Skin epidermis (tissue), 12 donors: ENCODE measurements at regions not wholly inside any gene's neighbourhood (a gene's known extent, or its start where the extent isn't known, plus 50 kb on each side); places are given as distances from the start of the nearest gene placed in this dataset.

Experiments used
- H3K27ac ChIP-seq, 21 experiments: fragments of 200-600 bp; sonication (generic) in 11 of 21; one replicate each; pipeline ENCODE4 v1.5.0; 2020; ENCODE audit warnings: mild to moderate bottlenecking in 3 of 21, inconsistent platforms in 2 of 21, moderate library complexity in 2 of 21
- H3K4me3 ChIP-seq, 7 experiments: fragments of 200-600 bp; sonication (generic) in 2 of 7; one replicate each; pipeline ENCODE4 v1.5.0; 2020; ENCODE audit warnings: inconsistent platforms in 2 of 7, mild to moderate bottlenecking in 2 of 7, moderate library complexity in 1 of 7

GRCh38 chr1:2865000-2865399, 63.5 kb upstream of the TTC34 start:
- Histone ChIP-seq H3K4me3 (no peak overlapping the region), H3K27ac (no peak overlapping the region)

DNA sequence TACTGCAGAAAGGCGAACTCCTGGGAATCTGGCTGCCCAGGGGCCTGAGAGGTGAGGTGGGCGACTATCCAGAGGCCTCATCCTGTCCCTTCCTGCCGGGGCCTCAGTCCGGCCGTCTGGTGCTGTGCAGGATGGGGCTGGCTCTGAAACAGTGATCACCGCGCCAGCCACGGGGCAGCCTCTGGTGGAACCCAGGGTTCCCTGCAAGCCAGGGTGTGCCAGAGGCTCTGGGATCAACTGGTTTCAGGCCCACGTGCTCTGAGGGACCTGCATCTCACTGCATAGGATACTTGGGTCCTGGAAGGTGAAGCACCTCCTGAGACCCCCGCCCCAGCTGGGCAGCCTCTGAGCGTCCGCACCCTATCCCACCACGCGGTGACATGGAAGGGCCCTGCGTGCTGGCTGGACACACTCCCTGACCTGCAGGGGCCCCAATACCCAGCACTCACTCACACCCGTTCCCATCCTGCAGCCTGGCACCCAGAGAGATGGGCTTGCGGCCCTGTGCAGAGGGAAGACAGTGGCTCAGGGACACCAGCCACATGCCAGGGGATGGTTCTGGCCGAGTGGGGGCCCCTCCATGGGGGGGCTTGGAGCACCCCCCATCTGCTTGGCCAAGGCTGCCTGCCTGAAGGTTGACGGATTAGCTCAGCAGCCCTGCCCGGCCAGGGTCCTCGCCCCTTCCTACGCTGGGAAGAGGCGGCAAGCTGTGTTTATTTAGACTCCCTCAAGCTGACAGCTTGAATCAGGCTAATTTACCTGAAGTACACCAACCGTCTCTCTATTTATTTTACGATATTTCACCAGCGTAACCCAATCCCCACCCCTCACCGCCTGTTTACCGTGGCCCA, 64.3 kb upstream of the TTC34 start:
- no peak overlapping the region for H3K27ac ChIP-seq
- H3K4me3 ChIP-seq, result no peak overlapping the region

- H3K27ac ChIP-seq, result no peak overlapping the region
- no peak overlapping the region for H3K4me3 ChIP-seq
Observed at GRCh38 chr1:2866422-2867086, 65.1 kb upstream of the TTC34 start.

DNA sequence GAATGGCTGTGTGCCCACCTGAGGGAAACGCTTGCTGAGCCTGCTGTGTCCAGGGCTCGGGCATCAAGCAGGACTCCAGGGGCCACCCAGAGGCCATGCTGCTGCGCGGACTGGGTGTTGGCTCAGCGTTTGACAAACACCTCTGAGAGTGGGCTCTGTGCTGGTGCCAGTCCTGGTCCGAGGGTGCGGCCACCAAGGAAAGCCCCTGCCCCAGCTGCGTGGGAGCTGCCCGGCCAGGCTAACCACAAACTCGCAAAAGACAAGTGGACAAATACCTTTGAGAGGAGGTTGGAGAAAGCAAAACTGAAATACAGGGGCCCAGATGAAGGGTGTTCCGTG, 65.6 kb upstream of the TTC34 start:
- no peak overlapping the region for H3K27ac ChIP-seq
- no peak overlapping the region for H3K4me3 ChIP-seq

GRCh38 chr1:2867861-2868260, 66.4 kb upstream of the TTC34 start:
- no peak overlapping the region for H3K4me3 ChIP-seq
- H3K27ac ChIP-seq, result no peak overlapping the region

DNA sequence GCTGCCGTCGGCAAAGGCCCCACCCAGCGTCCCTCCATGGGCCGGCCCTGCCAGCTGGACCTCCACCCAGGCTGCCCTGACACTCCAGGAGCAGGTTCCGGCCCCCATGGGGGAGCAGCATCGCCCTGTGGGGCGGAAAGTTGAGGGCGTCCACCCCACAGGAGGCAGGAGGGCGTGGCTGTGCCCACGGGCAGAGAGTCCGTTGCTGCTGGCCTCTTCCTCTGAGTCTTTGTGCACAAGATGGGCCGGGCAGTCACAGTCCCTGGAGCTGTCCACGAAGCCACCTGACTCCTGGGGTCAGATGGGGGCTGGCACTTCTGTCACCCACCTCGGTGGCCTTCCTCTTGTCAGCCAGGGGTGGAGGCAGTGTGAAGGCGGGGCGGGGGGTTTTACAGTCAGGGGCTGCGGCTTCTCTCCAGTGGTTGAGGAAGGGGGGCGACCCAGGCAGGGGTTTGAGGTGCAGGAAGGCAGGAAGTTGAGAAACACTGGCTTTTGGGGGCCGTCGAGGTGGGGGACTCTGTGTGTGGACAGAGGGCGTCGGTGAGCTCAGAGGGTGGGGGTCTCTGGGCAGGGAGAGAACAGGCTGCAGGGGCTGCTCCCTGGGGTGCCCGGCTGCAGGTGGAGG, 67.2 kb upstream of the TTC34 start:
- Histone ChIP-seq H3K4me3 (no peak overlapping the region), H3K27ac (no peak overlapping the region)

DNA sequence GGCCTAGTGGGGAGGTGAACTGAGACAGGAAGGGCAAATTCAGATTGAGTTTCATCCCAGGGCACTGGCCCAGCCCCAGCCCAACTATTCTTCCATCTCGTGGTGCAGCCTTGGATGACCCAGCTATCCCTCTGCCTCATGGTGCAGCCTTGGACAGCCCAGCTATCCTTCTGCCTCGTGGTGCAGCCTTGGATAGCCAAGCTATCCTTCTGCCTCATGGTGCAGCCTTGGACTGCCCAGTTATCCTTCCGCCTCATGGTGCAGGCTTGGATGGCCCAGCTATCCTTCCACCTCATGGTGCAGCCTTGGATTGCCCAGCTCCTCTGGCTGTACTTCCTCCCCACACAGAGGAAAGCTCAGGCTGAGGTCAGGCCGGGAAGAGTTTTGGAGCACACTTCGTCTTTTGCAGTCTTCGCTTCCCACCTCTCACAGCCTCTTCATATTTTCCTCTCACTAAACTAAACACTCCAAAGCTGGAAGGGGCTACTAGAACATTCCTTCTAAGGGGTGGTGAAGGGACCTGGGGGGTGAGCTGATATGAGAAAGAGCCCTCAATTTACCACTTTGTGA, 69.8 kb upstream of the TTC34 start:
- Histone ChIP-seq H3K27ac (no peak overlapping the region), H3K4me3 (no peak overlapping the region)

DNA sequence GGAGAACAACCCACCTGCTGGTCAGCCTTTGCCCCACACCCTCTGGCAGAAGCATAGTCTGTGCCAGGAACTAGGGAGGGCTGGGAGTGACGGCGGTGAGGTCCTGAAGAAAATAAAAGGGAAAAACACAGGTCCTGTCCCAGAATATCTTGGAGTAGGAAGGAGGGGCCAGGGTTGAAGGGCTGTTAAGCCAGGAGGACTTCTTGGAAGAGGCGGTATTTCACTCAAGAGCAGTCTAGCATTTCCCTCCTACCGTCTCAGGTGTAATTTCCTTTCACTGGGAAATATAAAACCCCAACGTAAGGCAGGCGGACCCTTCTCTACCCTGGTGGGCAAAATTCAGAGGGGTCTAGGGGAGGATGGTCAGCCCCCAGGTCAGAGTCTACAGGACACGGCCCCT, 72.7 kb upstream of the TTC34 start:
- Histone ChIP-seq H3K27ac (no peak overlapping the region), H3K4me3 (no peak overlapping the region)

DNA sequence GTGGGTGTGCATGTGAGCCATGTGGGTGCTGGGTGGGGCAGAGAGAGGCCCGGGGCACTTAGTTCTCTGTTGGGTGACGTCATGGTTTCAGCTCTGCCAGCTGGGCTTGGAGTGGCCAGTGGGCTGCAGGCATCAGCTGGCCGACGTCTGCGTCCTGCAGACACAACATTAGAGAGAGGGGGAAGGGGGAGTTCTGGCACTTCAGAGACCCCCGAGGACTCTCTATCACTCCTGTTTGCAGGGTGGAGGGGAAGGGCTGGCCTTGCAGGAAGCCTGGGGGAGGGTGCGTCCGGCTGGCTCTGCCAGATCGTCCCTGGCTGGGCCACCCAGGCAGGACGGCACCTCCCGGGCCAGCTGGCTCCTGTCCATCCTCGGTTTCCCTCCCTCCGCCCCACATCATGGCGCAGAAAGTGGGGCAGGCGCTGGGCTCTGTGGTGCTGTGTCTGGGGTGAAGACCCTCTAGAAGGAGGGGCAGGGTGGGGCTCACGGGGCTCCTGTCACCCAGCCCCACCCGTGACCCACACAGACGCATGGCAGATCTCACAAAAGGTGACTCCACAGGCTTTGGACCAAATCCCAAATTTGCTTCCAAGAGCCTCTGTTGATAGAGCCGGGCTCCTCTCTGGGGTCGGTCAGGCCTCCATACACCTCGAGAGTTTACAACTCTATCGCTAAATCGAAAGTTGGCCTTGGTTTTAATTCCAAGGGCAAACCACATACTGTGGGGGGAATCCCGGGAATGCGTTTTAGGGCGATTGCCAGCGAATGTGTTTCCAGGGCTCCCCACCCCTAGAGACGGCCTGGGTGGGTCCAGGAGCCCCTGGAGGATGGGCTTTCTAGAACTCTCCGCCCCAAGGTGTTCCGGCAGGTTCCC, 73.4 kb upstream of the TTC34 start:
- H3K4me3 ChIP-seq, result no peak overlapping the region
- H3K27ac ChIP-seq, result no peak overlapping the region

DNA sequence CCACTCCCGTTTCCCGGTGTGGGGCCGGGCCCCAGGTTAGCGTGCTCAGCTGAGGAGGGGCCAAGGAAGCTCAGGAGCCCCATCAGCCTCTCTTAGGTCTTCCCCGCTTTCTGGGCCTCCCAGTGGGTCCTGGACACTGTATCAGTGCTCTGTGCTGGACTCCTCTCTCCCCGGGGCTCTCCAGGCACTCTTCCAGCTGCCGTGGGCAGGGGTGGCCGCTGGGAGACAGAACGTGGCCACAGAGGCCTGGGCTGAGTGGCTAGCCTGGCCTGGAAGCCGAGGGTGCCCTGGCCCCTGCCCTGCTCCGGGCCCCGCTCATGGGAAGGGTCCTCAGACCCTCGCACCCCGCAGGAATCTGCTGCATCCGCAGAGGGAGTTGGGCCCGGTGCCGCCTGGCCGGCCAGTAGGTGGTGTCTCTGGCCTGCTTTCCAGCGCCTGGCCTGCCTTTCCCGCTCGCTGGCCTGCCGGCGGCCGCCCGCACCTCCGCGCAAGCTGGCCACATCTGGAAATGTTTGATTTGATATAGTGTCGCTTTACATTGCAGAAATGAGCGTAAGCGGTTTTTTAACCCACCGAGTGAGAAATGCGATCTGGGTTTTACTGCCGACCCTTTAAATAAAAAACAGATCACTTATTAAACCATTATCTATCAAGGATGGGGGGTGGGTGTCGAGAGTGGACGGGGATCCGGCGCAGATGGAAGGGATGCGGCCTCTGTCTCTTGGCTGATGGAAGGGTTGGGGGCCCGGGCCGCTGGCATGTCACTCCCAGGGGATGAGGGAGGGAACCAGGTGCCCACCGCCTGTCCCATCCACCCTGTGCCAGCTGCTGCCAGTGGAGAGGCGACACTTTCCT, 74.4 kb upstream of the TTC34 start:
- Histone ChIP-seq H3K4me3 (no peak overlapping the region), H3K27ac (no peak overlapping the region)

DNA sequence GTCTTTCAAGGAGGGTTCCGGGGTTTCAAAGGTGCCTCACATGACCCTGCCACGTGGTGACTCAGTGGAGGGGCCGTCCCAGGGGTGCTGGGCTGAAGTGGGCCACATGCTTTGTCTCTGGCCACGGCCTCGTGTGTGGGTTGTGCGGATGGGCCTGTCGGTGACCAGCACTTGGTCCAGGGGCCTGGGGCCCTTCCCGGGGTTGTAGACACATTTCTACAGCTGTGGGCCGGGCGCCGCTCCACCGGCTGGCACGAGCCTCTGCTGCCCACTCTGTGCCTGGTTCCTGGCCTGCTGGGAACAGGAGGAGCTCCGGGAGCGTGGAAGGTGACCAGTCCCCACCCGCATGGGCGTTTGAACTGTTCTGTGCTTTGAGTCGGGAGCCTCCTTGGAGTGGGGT, 75.4 kb upstream of the TTC34 start:
- Histone ChIP-seq H3K27ac (no peak overlapping the region), H3K4me3 (no peak overlapping the region)

DNA sequence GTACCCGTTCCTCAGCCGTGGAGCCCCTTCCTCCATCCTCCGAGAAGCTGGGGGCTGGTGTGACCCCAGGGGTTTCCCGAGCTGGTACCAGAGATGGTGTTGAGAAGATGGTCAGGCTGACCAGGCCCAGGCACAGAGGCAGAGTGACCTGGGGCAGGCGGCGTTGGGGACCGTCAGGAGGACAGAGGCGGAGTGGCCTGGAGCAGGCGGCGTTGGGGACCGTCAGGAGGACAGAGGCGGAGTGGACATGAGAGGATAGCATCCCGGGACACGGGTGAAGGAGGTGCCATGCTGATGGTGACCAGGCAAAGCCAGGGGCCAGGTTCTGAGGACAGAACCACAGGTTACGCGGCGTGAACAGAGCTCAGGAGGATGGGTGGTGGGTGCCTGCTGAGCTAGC, 75.9 kb upstream of the TTC34 start:
- Histone ChIP-seq H3K4me3 (no peak overlapping the region), H3K27ac (no peak overlapping the region)

DNA sequence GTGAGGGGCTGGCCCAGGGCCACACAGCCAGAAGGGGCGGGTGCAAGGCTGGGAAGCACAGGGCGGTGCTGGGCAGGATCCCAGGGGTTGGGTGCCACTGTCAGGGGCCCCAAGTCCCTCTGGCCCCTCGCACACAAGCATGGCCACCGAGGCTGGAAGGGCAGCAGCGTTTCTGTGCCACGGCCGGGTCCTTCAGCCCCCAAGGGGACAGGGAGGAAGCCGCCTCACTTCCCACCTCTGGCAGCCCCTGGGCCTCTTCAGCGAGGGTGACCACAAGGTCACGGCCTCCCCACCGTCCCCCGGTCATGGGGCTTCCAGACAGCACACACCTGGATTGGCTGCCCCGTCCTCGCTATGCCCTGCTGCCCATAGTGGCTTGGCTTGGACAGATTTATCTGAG, 77.1 kb upstream of the TTC34 start:
- Histone ChIP-seq H3K27ac (no peak overlapping the region), H3K4me3 (no peak overlapping the region)

DNA sequence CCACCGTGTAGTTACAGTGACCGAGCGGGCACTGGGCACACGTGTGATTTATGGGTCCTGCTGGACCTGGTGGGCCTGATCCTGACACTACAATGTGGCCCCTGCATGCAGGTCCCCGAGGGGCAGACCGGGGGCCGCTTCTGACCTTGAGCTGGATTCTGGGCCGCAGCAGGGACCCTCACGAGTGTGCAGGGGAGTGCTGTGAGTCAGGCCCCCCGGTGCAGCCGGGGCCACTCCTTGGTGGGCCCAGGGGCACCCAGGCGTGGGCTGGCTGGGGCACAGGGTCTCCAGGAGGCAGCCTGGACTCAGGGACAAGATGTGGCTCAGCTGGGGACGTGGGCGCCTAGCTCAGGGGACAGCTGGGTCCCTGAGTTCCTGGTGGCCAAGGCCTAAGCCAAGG, 77.5 kb upstream of the TTC34 start:
- H3K4me3 ChIP-seq, result no peak overlapping the region
- H3K27ac ChIP-seq, result no peak overlapping the region

DNA sequence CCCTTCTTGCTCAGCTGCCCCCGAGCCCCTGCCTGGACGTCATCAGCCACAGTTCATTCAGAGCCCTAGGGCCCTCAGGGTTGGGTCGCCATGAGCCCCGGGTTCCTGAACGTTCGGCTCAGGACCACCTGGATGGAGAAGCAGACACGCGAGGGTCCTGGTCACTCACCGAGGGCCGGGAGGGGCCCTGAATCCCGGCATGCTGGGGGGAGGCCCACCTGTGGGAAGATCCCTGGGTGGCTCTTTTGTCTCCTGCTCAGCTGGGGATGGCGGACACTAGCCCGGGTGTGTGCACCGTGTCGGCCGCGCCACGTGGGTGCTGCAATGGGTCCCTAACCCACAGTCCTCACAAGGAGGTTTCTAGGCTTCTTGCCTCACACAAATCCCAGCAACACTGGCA, 78.1 kb upstream of the TTC34 start:
- Histone ChIP-seq H3K27ac (no peak overlapping the region), H3K4me3 (no peak overlapping the region)

GRCh38 chr1:2880086-2880485, 78.6 kb upstream of the TTC34 start:
- no peak overlapping the region for H3K27ac ChIP-seq
- H3K4me3 ChIP-seq, result no peak overlapping the region

GRCh38 chr1:2880812-2881295, 79.4 kb upstream of the TTC34 start:
- Histone ChIP-seq H3K27ac (no peak overlapping the region), H3K4me3 (no peak overlapping the region)

- Histone ChIP-seq H3K27ac (no peak overlapping the region), H3K4me3 (no peak overlapping the region)
Observed at GRCh38 chr1:2881556-2881955, 80.1 kb upstream of the TTC34 start.
